Endodermal cell (in vitro differentiated cells): ENCODE measurements at regions not wholly inside any gene's neighbourhood (a gene's known extent, or its start where the extent isn't known, plus 50 kb on each side); places are given as distances from the start of the nearest gene placed in this dataset.

Experiments used
- DNase-seq: peaks from one replicate; pipeline ENCODE4 v3.0.0-alpha.2; 2017
- H3K27ac ChIP-seq: 2 replicates; pipeline ENCODE4 v1.5.1; 2013; ENCODE audit warnings: mild to moderate bottlenecking, low read depth, low read length, moderate library complexity
- H3K27me3 ChIP-seq: 2 replicates; pipeline ENCODE4 v1.6.1; 2013; ENCODE audit warnings: mild to moderate bottlenecking, low read length, moderate library complexity; ENCODE audit not compliant: insufficient read depth, control insufficient read depth, poor library complexity, severe bottlenecking
- H3K36me3 ChIP-seq: 2 replicates; pipeline ENCODE4 v1.7.0; 2013; ENCODE audit warnings: mild to moderate bottlenecking, low read length, moderate library complexity; ENCODE audit not compliant: control insufficient read depth, insufficient read depth
- H3K4me1 ChIP-seq: one replicate; pipeline ENCODE4 v1.7.0; 2013; ENCODE audit warnings: low read length; ENCODE audit not compliant: control insufficient read depth, insufficient read depth
- H3K4me3 ChIP-seq: 2 replicates; pipeline ENCODE4 v1.5.1; 2013; ENCODE audit warnings: mild to moderate bottlenecking, low read length, moderate library complexity
- H3K9ac ChIP-seq: 2 replicates; pipeline ENCODE4 v1.6.1; 2013; ENCODE audit warnings: mild to moderate bottlenecking, low read length, moderate library complexity; ENCODE audit not compliant: poor library complexity, severe bottlenecking; ENCODE audit errors: extremely low read depth
- H3K9me3 ChIP-seq: 2 replicates; pipeline ENCODE4 v1.6.1; 2013; ENCODE audit warnings: mild to moderate bottlenecking, low read length, moderate library complexity; ENCODE audit not compliant: control insufficient read depth
- H3K27ac Mint-ChIP-seq: 2 replicates; pipeline ENCODE4 v1.8.0; 2020; ENCODE audit warnings: mixed read lengths
- H3K27me3 Mint-ChIP-seq: 2 replicates; pipeline ENCODE4 v1.8.0; 2021; ENCODE audit warnings: mild to moderate bottlenecking, mixed read lengths; ENCODE audit not compliant: insufficient read depth
- H3K36me3 Mint-ChIP-seq: 2 replicates; pipeline ENCODE4 v1.8.0; 2020; ENCODE audit warnings: low read depth, mixed read lengths
- H3K4me1 Mint-ChIP-seq: 2 replicates; pipeline ENCODE4 v1.8.0; 2020; ENCODE audit warnings: mixed read lengths
- H3K4me3 Mint-ChIP-seq: 2 replicates; pipeline ENCODE4 v1.8.0; 2020; ENCODE audit warnings: mild to moderate bottlenecking, moderate library complexity, mixed read lengths
- H3K9me3 Mint-ChIP-seq: 2 replicates; pipeline ENCODE4 v1.8.0; 2020; ENCODE audit warnings: mild to moderate bottlenecking, mixed read lengths
- WGBS, 2 experiments: methylation state at CpG; one replicate each; pipeline versions ENCODE4 v1.1.5 to v1.1.7; 2013; ENCODE audit warnings: missing lambda C conversion rate in 2 of 2, mixed read lengths in 1 of 2; ENCODE audit not compliant: insufficient coverage in 1 of 2, insufficient read length in 1 of 2; 5-methylcytosine and 5-hydroxymethylcytosine counted together
- TF ChIP-seq, protein P1 (sequence below): fragments of 200-600 bp; sonication (generic); conservative IDR thresholded peaks from 2 replicates; pipeline ENCODE4 v1.5.0; 2021; ENCODE audit warnings: antibody characterized with exemption, mild to moderate bottlenecking

GRCh38 chr6:137734005-137734874 is 132.8 kb upstream of the TNFAIP3 start:
- Histone ChIP-seq H3K4me3 (no peak overlapping the region), H3K9ac (no peak overlapping the region), H3K9me3 (no peaks in the 10 kb centered on the region), H3K27ac (no peak overlapping the region), H3K36me3 (no peaks in the 10 kb centered on the region), H3K4me1 (no peaks in the 10 kb centered on the region), H3K27me3 (no peaks in the 10 kb centered on the region)
- Mint-ChIP-seq H3K27me3 (peaks cover 4% of the 10 kb centered on the region), H3K4me3 (no peak overlapping the region), H3K27ac (no peak overlapping the region), H3K9me3 (no peaks in the 10 kb centered on the region), H3K36me3 (no peaks in the 10 kb centered on the region), H3K4me1 (no peaks in the 10 kb centered on the region)
- whole genome bisulfite sequencing, 2 experiments: 90 to 100% methylated on average over 3 to 5 of the region's 6 CpGs
- DNase-seq: no peak
- TF ChIP-seq, protein P1, sequence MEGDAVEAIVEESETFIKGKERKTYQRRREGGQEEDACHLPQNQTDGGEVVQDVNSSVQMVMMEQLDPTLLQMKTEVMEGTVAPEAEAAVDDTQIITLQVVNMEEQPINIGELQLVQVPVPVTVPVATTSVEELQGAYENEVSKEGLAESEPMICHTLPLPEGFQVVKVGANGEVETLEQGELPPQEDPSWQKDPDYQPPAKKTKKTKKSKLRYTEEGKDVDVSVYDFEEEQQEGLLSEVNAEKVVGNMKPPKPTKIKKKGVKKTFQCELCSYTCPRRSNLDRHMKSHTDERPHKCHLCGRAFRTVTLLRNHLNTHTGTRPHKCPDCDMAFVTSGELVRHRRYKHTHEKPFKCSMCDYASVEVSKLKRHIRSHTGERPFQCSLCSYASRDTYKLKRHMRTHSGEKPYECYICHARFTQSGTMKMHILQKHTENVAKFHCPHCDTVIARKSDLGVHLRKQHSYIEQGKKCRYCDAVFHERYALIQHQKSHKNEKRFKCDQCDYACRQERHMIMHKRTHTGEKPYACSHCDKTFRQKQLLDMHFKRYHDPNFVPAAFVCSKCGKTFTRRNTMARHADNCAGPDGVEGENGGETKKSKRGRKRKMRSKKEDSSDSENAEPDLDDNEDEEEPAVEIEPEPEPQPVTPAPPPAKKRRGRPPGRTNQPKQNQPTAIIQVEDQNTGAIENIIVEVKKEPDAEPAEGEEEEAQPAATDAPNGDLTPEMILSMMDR: no peak

DNA sequence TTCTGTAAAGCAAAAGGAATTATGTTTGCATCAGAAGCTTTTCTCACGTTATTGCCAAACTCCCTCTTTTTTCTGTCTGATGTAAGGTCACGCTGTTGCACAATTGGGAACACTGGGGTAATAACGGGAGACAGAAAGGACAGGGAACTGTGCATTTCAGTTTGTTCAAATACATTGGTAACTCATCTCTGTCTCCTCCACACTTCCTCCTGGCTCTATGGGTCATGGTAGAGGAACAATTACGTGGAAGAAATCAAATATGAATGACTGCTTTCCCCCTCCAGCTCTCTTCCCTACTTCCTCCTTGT is 132.2 kb upstream of the TNFAIP3 start:
- Histone ChIP-seq H3K9me3 (no peaks in the 10 kb centered on the region), H3K4me1 (no peaks in the 10 kb centered on the region), H3K4me3 (no peak overlapping the region), H3K9ac (no peak overlapping the region), H3K36me3 (no peaks in the 10 kb centered on the region), H3K27me3 (no peaks in the 10 kb centered on the region), H3K27ac (no peak overlapping the region)
- TF ChIP-seq, protein P1: no peak
- DNase-seq: no peak
- Mint-ChIP-seq H3K27ac (no peak overlapping the region), H3K4me3 (no peak overlapping the region), H3K36me3 (no peaks in the 10 kb centered on the region), H3K9me3 (no peaks in the 10 kb centered on the region), H3K4me1 (no peaks in the 10 kb centered on the region), H3K27me3 (peaks cover 8% of the 10 kb centered on the region)
- 87 to 92% methylated on average over 2 to 4 of the region's 4 CpGs for WGBS, 2 experiments

DNA sequence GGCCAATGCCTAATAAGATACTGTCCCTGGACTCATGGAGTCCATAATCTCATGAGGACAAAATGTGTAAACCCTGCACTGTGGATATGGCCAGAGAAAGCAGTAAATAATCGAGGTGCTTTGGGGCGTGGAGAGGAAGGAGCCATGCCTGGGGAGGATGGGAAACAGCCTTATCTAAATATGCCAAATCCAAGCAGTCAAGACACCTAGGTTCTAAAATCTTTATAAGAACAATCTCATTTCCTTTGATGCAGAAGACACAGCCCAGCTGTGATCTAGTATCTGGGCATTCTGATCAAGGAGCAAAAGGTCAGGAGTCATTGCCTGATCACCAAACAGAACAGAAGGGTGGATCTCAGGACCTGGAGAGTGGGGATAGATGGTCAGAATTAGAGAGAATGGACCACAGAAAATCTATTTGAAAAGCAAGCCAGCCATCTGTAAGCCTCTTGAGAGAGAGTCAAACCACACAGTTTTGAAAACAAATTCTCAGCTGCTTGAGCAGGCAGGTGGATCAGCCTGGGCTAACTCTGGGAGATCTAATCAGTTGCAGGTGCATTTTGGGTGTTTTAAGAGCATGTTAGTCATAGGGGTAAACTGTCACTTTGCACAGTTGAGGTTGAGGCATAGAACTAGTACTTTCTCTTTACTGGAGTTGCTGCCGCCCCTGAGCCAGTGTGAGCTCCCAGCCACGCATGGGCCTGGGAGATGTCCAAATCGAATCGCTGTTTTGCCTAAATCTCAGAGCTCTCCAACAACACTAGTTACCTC is 130.8 kb upstream of the TNFAIP3 start:
- Histone ChIP-seq H3K27ac (no peak overlapping the region), H3K4me3 (no peak overlapping the region), H3K27me3 (no peaks in the 10 kb centered on the region), H3K9me3 (no peaks in the 10 kb centered on the region), H3K4me1 (no peaks in the 10 kb centered on the region), H3K9ac (no peak overlapping the region), H3K36me3 (no peaks in the 10 kb centered on the region)
- H3K36me3 Mint-ChIP-seq: no peaks in the 10 kb centered on the region
- H3K27me3 Mint-ChIP-seq: peaks cover 10% of the 10 kb centered on the region
- H3K4me1 Mint-ChIP-seq: peaks cover 7% of the 10 kb centered on the region
- no peaks in the 10 kb centered on the region for H3K9me3 Mint-ChIP-seq
- no peak for DNase-seq
- TF ChIP-seq, protein P1: no peak
- no peak overlapping the region for H3K4me3 Mint-ChIP-seq
- H3K27ac Mint-ChIP-seq: no peak overlapping the region
- 94 to 96% methylated on average over 4 to 6 of the region's 6 CpGs for WGBS, 2 experiments
